ENCODE measurements at regions not wholly inside any gene's neighbourhood (a gene's known extent, or its start where the extent isn't known, plus 50 kb on each side); places are given as distances from the start of the nearest gene placed in this dataset.
"Not testable (repeated sequence)": the region's sequence is repeated elsewhere in the genome, so short reads cannot be mapped to it uniquely, and the experiment has no call there.

- no peak for DNase-seq (ENCODE audit: extremely low read depth, low read depth)
Measured at GRCh38 chr7:15838265-15838664, 151.8 kb upstream of the MEOX2 start.

- no peak for DNase-seq (ENCODE audit: extremely low read depth, low read depth)
Measured at GRCh38 chr7:15837306-15837950, 150.9 kb upstream of the MEOX2 start.

GRCh38 chr7:15836651-15837050 is 150.2 kb upstream of the MEOX2 start:
- no peak for DNase-seq (ENCODE audit: extremely low read depth, low read depth)

- no peak for DNase-seq (ENCODE audit: extremely low read depth, low read depth)
Measured at GRCh38 chr7:15836041-15836440, 149.6 kb upstream of the MEOX2 start.

- no peak for DNase-seq (ENCODE audit: extremely low read depth, low read depth)
Measured at GRCh38 chr7:15834446-15834845, 148.0 kb upstream of the MEOX2 start.

GRCh38 chr7:15832996-15833395 is 146.5 kb upstream of the MEOX2 start:
- no peak for DNase-seq (ENCODE audit: extremely low read depth, low read depth)

GRCh38 chr7:15831606-15832005 is 145.1 kb upstream of the MEOX2 start:
- DNase-seq (ENCODE audit: extremely low read depth, low read depth) = no peak

- DNase-seq (ENCODE audit: extremely low read depth, low read depth) = no peak
Measured at GRCh38 chr7:15829691-15830090, 143.2 kb upstream of the MEOX2 start.

GRCh38 chr7:15828881-15829280 is 142.4 kb upstream of the MEOX2 start:
- DNase-seq (ENCODE audit: extremely low read depth, low read depth) = no peak

GRCh38 chr7:15821484-15822427 is 135.3 kb upstream of the MEOX2 start:
- DNase-seq (ENCODE audit: extremely low read depth, low read depth) = no peak

GRCh38 chr7:15820319-15820718 is 133.8 kb upstream of the MEOX2 start:
- DNase-seq (ENCODE audit: extremely low read depth, low read depth) = no peak

GRCh38 chr7:15816835-15817426 is 130.4 kb upstream of the MEOX2 start:
- DNase-seq (ENCODE audit: extremely low read depth, low read depth) = no peak

GRCh38 chr7:15813448-15813847 is 127.0 kb upstream of the MEOX2 start:
- DNase-seq (ENCODE audit: extremely low read depth, low read depth) = no peak

- not testable (repeated sequence) for DNase-seq (ENCODE audit: extremely low read depth, low read depth)
Measured at GRCh38 chr7:15810383-15810782, 123.9 kb upstream of the MEOX2 start.

- not testable (repeated sequence) for DNase-seq (ENCODE audit: extremely low read depth, low read depth)
Measured at GRCh38 chr7:15809936-15810335, 123.5 kb upstream of the MEOX2 start.

- no peak for DNase-seq (ENCODE audit: extremely low read depth, low read depth)
Measured at GRCh38 chr7:15805891-15806290, 119.4 kb upstream of the MEOX2 start.

GRCh38 chr7:15802425-15802824 is 115.9 kb upstream of the MEOX2 start:
- no peak for DNase-seq (ENCODE audit: extremely low read depth, low read depth)

- DNase-seq (ENCODE audit: extremely low read depth, low read depth) = no peak
Measured at GRCh38 chr7:15801551-15801950, 115.1 kb upstream of the MEOX2 start.

GRCh38 chr7:15801041-15801440 is 114.6 kb upstream of the MEOX2 start:
- DNase-seq (ENCODE audit: extremely low read depth, low read depth) = no peak

- no peak for DNase-seq (ENCODE audit: extremely low read depth, low read depth)
Measured at GRCh38 chr7:15798081-15798480, 111.6 kb upstream of the MEOX2 start.

GRCh38 chr7:15795393-15795792 is 108.9 kb upstream of the MEOX2 start:
- no peak for DNase-seq (ENCODE audit: extremely low read depth, low read depth)

- no peak for DNase-seq (ENCODE audit: extremely low read depth, low read depth)
Measured at GRCh38 chr7:15794801-15795200, 108.3 kb upstream of the MEOX2 start.

All from NCI-H460 (cell line).